Body of pancreas (tissue), 4 donors: ENCODE measurements at regions not wholly inside any gene's neighbourhood (a gene's known extent, or its start where the extent isn't known, plus 50 kb on each side); places are given as distances from the start of the nearest gene placed in this dataset.

Experiments
- POLR2A ChIP-seq, 3 donors: fragments of 450-650 bp; IDR thresholded peaks; one replicate each; pipeline ENCODE4 v1.6.1; 2016; ENCODE audit warnings: antibody characterized with exemption in 3 of 3, mild to moderate bottlenecking in 2 of 3
- TF ChIP-seq, protein P1 (sequence below), 7 experiments: fragments of 450-650 bp in 4 of 7; fragments of 200-600 bp in 3 of 7; sonication (generic) in 3 of 7; IDR thresholded peaks; one replicate each; pipeline ENCODE4 v1.5.1; 2016 to 2019; ENCODE audit warnings: antibody characterized with exemption in 7 of 7

DNA sequence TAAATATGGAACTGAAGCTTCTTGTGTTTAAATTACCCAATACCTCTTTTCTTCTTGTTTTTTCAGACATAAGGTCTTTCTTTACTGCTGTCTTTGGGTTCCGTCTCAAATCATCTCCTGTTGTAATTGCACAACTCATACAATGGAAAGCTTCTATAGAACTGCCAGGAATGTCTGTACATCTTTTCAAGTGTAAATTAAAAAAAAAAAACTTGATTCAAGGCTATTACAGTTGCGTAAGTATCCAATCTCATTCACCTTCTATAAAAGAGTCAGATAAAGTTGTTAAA, 243.5 kb downstream of the ICE1 start:
- TF ChIP-seq, protein P1, sequence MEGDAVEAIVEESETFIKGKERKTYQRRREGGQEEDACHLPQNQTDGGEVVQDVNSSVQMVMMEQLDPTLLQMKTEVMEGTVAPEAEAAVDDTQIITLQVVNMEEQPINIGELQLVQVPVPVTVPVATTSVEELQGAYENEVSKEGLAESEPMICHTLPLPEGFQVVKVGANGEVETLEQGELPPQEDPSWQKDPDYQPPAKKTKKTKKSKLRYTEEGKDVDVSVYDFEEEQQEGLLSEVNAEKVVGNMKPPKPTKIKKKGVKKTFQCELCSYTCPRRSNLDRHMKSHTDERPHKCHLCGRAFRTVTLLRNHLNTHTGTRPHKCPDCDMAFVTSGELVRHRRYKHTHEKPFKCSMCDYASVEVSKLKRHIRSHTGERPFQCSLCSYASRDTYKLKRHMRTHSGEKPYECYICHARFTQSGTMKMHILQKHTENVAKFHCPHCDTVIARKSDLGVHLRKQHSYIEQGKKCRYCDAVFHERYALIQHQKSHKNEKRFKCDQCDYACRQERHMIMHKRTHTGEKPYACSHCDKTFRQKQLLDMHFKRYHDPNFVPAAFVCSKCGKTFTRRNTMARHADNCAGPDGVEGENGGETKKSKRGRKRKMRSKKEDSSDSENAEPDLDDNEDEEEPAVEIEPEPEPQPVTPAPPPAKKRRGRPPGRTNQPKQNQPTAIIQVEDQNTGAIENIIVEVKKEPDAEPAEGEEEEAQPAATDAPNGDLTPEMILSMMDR (IDR thresholded peaks at IDR 0.05): no peak
- no peak for TF ChIP-seq POLR2A (IDR thresholded peaks at IDR 0.05)
